HEK293 (cell line): ENCODE measurements at regions not wholly inside any gene's neighbourhood (a gene's known extent, or its start where the extent isn't known, plus 50 kb on each side); places are given as distances from the start of the nearest gene placed in this dataset.

Source experiments
- BCL6B ChIP-seq: fragments of 450-650 bp; formaldehyde crosslinking; IDR thresholded peaks from 2 replicates; pipeline ENCODE4 v1.5.1; 2017; ENCODE audit warnings: missing biosample characterization, missing genetic modification characterization
- GFI1B ChIP-seq: fragments of 450-650 bp; formaldehyde crosslinking; IDR thresholded peaks from 2 replicates; pipeline ENCODE4 v1.5.1; 2016; ENCODE audit warnings: missing biosample characterization, missing genetic modification characterization
- GLIS1 ChIP-seq: fragments of 450-650 bp; formaldehyde crosslinking; IDR thresholded peaks from 2 replicates; pipeline ENCODE4 v1.5.1; 2016; ENCODE audit warnings: missing biosample characterization, missing genetic modification characterization
- HOXA7 ChIP-seq: sonication (generic); formaldehyde crosslinking; IDR thresholded peaks from 2 replicates; pipeline ENCODE4 v1.8.1; 2022; ENCODE audit warnings: missing genetic modification reagents, borderline replicate concordance
- HOXD13 ChIP-seq: sonication (generic); formaldehyde crosslinking; IDR thresholded peaks from 2 replicates; pipeline ENCODE4 v1.8.0; 2022; ENCODE audit warnings: missing genetic modification reagents, borderline replicate concordance
- KLF10 ChIP-seq: fragments of 450-650 bp; IDR thresholded peaks from 2 replicates; pipeline ENCODE4 v1.5.1; 2018; ENCODE audit warnings: missing biosample characterization, mild to moderate bottlenecking, missing genetic modification characterization
- KLF8 ChIP-seq: fragments of 450-650 bp; formaldehyde crosslinking; IDR thresholded peaks from 2 replicates; pipeline ENCODE4 v1.5.1; 2016; ENCODE audit warnings: missing biosample characterization, missing genetic modification characterization
- MZF1 ChIP-seq: fragments of 450-650 bp; formaldehyde crosslinking; IDR thresholded peaks from 2 replicates; pipeline ENCODE4 v1.5.1; 2017; ENCODE audit warnings: missing biosample characterization, missing genetic modification characterization, borderline replicate concordance
- OVOL3 ChIP-seq: fragments of 450-650 bp; formaldehyde crosslinking; IDR thresholded peaks from 2 replicates; pipeline ENCODE4 v1.5.1; 2016; ENCODE audit warnings: missing biosample characterization, missing genetic modification characterization
- SCRT1 ChIP-seq: fragments of 450-650 bp; formaldehyde crosslinking; IDR thresholded peaks from 2 replicates; pipeline ENCODE4 v1.5.1; 2016; ENCODE audit warnings: missing biosample characterization, missing genetic modification characterization, borderline replicate concordance
- SP2 ChIP-seq: fragments of 450-650 bp; formaldehyde crosslinking; IDR thresholded peaks from 2 replicates; pipeline ENCODE4 v1.5.1; 2016; ENCODE audit warnings: missing biosample characterization, missing genetic modification characterization
- WT1 ChIP-seq: fragments of 450-650 bp; formaldehyde crosslinking; IDR thresholded peaks from 2 replicates; pipeline ENCODE4 v1.5.1; 2016; ENCODE audit warnings: missing biosample characterization, missing genetic modification characterization
- ZFP37 ChIP-seq: fragments of 450-650 bp; formaldehyde crosslinking; IDR thresholded peaks from 2 replicates; pipeline ENCODE4 v1.5.1; 2016; ENCODE audit warnings: missing biosample characterization, missing genetic modification characterization
- ZFP41 ChIP-seq: fragments of 450-650 bp; formaldehyde crosslinking; IDR thresholded peaks from 2 replicates; pipeline ENCODE4 v1.5.1; 2016; ENCODE audit warnings: missing biosample characterization, missing genetic modification characterization, borderline replicate concordance
- ZNF10 ChIP-seq: fragments of 450-650 bp; formaldehyde crosslinking; IDR thresholded peaks from 2 replicates; pipeline ENCODE4 v1.5.1; 2017; ENCODE audit warnings: missing biosample characterization, missing genetic modification characterization
- ZNF138 ChIP-seq: fragments of 450-650 bp; formaldehyde crosslinking; IDR thresholded peaks from 2 replicates; pipeline ENCODE4 v1.5.1; 2016; ENCODE audit warnings: missing biosample characterization, missing genetic modification characterization, borderline replicate concordance
- ZNF239 ChIP-seq: fragments of 450-650 bp; formaldehyde crosslinking; IDR thresholded peaks from 2 replicates; pipeline ENCODE4 v1.5.1; 2016; ENCODE audit warnings: missing biosample characterization, missing genetic modification characterization
- ZNF274 ChIP-seq, 2 experiments: fragments of 200-500 bp in 1 of 2; fragments of 450-650 bp in 1 of 2; sonication (Bioruptor generic) in 1 of 2; formaldehyde crosslinking in 1 of 2; IDR thresholded peaks; 2 replicates each; pipeline versions ENCODE4 v1.5.1 to v1.6.1; 2014 to 2016; ENCODE audit warnings: borderline replicate concordance in 1 of 2, inconsistent platforms in 1 of 2, low read length in 1 of 2, missing biosample characterization in 1 of 2, missing genetic modification characterization in 1 of 2
- ZNF311 ChIP-seq: fragments of 450-650 bp; formaldehyde crosslinking; IDR thresholded peaks from 2 replicates; pipeline ENCODE4 v1.5.1; 2017; ENCODE audit warnings: missing biosample characterization, missing genetic modification characterization, borderline replicate concordance
- ZNF37A ChIP-seq: fragments of 450-650 bp; IDR thresholded peaks from 2 replicates; pipeline ENCODE4 v1.5.1; 2018; ENCODE audit warnings: missing biosample characterization, missing genetic modification characterization
- ZNF433 ChIP-seq: fragments of 450-650 bp; formaldehyde crosslinking; IDR thresholded peaks from 2 replicates; pipeline ENCODE4 v1.5.1; 2016; ENCODE audit warnings: missing biosample characterization, missing genetic modification characterization, low read depth
- ZNF449 ChIP-seq: fragments of 450-650 bp; formaldehyde crosslinking; IDR thresholded peaks from 2 replicates; pipeline ENCODE4 v1.5.1; 2017; ENCODE audit warnings: missing biosample characterization, mild to moderate bottlenecking, missing genetic modification characterization, moderate library complexity
- ZNF558 ChIP-seq: fragments of 450-650 bp; formaldehyde crosslinking; IDR thresholded peaks from 2 replicates; pipeline ENCODE4 v1.5.1; 2016; ENCODE audit warnings: missing biosample characterization, missing genetic modification characterization
- ZNF654 ChIP-seq: fragments of 450-650 bp; formaldehyde crosslinking; IDR thresholded peaks from 2 replicates; pipeline ENCODE4 v1.5.1; 2016; ENCODE audit warnings: low read depth, missing biosample characterization, missing genetic modification characterization
- ZNF843 ChIP-seq: fragments of 450-650 bp; formaldehyde crosslinking; IDR thresholded peaks from 2 replicates; pipeline ENCODE4 v1.5.1; 2016; ENCODE audit warnings: missing biosample characterization, missing genetic modification characterization
- TF ChIP-seq, protein P1 (sequence below): fragments of 450-650 bp; formaldehyde crosslinking; conservative IDR thresholded peaks from 2 replicates; pipeline ENCODE4 v1.5.1; 2016; ENCODE audit warnings: low read depth, missing biosample characterization, missing genetic modification characterization
- TF ChIP-seq, protein P2 (sequence below): fragments of 450-650 bp; formaldehyde crosslinking; IDR thresholded peaks from 2 replicates; pipeline ENCODE4 v1.5.1; 2016; ENCODE audit warnings: missing biosample characterization, missing genetic modification characterization
- TF ChIP-seq, protein P3 (sequence below): fragments of 450-650 bp; formaldehyde crosslinking; IDR thresholded peaks from 2 replicates; pipeline ENCODE4 v1.5.1; 2016; ENCODE audit warnings: missing biosample characterization, missing genetic modification characterization

DNA sequence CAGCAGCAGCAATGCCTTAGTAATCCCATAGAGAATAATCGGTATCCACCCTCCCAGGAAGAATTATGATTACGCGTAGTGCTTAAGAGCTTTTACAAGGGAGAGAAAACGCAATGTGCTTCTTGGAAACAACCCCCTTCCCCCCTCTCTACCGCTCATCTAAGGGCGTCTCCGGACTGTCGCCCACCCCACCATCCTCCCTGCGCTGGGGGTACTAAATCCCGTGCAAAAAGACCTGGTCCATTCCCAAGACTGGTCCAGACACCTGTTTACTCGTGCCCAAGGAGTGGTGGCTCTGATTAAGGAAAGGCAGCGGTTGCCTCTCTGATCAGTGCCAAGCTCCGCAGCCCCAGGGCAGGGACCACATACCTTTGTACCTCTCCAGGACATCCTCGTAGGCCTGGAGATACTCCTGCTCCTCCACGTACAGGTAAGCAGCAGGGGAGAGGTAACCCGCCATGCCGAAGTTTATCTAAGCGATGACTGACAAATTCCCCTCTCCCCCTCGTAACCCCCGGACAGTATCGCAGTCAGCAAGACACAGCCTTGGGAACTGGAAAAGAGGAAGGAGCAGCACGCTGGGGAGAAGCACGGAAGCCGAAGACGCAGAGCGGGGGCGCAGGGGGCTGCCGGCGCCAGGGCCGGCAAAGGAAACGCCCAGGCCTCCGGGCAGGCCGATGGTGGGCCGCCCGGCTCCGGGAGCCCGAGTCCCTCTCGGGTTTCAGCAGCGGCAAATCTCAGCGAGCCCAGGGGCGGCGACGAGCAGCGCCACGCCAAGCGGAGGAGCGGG, 112.0 kb upstream of the BEND6 start (continued):
- TF ChIP-seq HOXA7 (CRISPR knock-in tag) (no peak), ZNF654 (tag by site-specific recombination) (no peak), ZNF843 (tag by site-specific recombination) (peak; percentile 27; the same call in 1 of the 2 replicates), BCL6B (tag by site-specific recombination) (no peak), MZF1 (no peak), WT1 (tag by site-specific recombination) (peak; percentile 51; the same call in 1 of the 2 replicates), OVOL3 (tag by site-specific recombination) (no peak), ZNF138 (tag by site-specific recombination) (no peak), KLF8 (peak; percentile 65; the same call in 1 of the 2 replicates), ZNF433 (tag by site-specific recombination) (no peak), SCRT1 (tag by site-specific recombination) (peak; percentile 24; the same call in 1 of the 2 replicates), GLIS1 (peak; percentile 24), ZNF311 (tag by site-specific recombination) (no peak), GFI1B (tag by site-specific recombination) (0 out of 2 replicates have a peak, but pooled peaks have one; percentile 8), ZNF558 (tag by site-specific recombination) (no peak), ZNF449 (tag by site-specific recombination) (no peak), ZNF10 (tag by site-specific recombination) (peak; percentile 64; the same call in 1 of the 2 replicates), KLF10 (tag by site-specific recombination) (no peak), ZNF239 (tag by site-specific recombination) (no peak), HOXD13 (CRISPR knock-in tag) (no peak), ZNF274 (IDR thresholded peaks at IDR 0.05; ENCODE audit: low read length) (no peak), ZNF274 (tag by site-specific recombination; IDR thresholded peaks at IDR 0.05; ENCODE audit: borderline replicate concordance) (no peak), SP2 (no peak; the same call in 1 of the 2 replicates), ZFP41 (tag by site-specific recombination) (no peak), ZFP37 (tag by site-specific recombination) (peak; percentile 58; the same call in 1 of the 2 replicates), ZNF37A (tag by site-specific recombination) (no peak)
- TF ChIP-seq, protein P1, sequence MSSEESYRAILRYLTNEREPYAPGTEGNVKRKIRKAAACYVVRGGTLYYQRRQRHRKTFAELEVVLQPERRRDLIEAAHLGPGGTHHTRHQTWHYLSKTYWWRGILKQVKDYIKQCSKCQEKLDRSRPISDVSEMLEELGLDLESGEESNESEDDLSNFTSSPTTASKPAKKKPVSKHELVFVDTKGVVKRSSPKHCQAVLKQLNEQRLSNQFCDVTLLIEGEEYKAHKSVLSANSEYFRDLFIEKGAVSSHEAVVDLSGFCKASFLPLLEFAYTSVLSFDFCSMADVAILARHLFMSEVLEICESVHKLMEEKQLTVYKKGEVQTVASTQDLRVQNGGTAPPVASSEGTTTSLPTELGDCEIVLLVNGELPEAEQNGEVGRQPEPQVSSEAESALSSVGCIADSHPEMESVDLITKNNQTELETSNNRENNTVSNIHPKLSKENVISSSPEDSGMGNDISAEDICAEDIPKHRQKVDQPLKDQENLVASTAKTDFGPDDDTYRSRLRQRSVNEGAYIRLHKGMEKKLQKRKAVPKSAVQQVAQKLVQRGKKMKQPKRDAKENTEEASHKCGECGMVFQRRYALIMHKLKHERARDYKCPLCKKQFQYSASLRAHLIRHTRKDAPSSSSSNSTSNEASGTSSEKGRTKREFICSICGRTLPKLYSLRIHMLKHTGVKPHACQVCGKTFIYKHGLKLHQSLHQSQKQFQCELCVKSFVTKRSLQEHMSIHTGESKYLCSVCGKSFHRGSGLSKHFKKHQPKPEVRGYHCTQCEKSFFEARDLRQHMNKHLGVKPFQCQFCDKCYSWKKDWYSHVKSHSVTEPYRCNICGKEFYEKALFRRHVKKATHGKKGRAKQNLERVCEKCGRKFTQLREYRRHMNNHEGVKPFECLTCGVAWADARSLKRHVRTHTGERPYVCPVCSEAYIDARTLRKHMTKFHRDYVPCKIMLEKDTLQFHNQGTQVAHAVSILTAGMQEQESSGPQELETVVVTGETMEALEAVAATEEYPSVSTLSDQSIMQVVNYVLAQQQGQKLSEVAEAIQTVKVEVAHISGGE (tag by site-specific recombination) = 0 out of 2 replicates have a peak, but pooled peaks have one; percentile 19
- TF ChIP-seq, protein P2, sequence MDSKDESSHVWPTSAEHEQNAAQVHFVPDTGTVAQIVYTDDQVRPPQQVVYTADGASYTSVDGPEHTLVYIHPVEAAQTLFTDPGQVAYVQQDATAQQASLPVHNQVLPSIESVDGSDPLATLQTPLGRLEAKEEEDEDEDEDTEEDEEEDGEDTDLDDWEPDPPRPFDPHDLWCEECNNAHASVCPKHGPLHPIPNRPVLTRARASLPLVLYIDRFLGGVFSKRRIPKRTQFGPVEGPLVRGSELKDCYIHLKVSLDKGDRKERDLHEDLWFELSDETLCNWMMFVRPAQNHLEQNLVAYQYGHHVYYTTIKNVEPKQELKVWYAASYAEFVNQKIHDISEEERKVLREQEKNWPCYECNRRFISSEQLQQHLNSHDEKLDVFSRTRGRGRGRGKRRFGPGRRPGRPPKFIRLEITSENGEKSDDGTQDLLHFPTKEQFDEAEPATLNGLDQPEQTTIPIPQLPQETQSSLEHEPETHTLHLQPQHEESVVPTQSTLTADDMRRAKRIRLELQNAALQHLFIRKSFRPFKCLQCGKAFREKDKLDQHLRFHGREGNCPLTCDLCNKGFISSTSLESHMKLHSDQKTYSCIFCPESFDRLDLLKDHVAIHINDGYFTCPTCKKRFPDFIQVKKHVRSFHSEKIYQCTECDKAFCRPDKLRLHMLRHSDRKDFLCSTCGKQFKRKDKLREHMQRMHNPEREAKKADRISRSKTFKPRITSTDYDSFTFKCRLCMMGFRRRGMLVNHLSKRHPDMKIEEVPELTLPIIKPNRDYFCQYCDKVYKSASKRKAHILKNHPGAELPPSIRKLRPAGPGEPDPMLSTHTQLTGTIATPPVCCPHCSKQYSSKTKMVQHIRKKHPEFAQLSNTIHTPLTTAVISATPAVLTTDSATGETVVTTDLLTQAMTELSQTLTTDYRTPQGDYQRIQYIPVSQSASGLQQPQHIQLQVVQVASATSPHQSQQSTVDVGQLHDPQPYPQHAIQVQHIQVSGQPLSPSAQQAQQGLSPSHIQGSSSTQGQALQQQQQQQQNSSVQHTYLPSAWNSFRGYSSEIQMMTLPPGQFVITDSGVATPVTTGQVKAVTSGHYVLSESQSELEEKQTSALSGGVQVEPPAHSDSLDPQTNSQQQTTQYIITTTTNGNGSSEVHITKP = peak; percentile 61; the same call in 1 of the 2 replicates
- TF ChIP-seq, protein P3, sequence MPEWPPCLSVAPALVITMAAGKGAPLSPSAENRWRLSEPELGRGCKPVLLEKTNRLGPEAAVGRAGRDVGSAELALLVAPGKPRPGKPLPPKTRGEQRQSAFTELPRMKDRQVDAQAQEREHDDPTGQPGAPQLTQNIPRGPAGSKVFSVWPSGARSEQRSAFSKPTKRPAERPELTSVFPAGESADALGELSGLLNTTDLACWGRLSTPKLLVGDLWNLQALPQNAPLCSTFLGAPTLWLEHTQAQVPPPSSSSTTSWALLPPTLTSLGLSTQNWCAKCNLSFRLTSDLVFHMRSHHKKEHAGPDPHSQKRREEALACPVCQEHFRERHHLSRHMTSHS (tag by site-specific recombination) = no peak
